Anterior cingulate cortex (tissue), 58 donors: ENCODE measurements at regions not wholly inside any gene's neighbourhood (a gene's known extent, or its start where the extent isn't known, plus 50 kb on each side); places are given as distances from the start of the nearest gene placed in this dataset.
A peak's percentile ranks its signal among the peaks of the same experiment; 100 is the strongest.
"Not testable (repeated sequence)": the region's sequence is repeated elsewhere in the genome, so short reads cannot be mapped to it uniquely, and the experiment has no call there.

Experiments
- DNase-seq, 58 donors: peaks; one replicate each; lab custom pipeline; 2025; lab: John Stamatoyannopoulos, UW

- DNase-seq: not testable (repeated sequence)
Observed at GRCh38 chr12:112697441-112697840, 94.1 kb upstream of the RPH3A start.

- no peak for DNase-seq
Observed at GRCh38 chr12:112705037-112705632, 86.4 kb upstream of the RPH3A start.

- no peak for DNase-seq
Observed at GRCh38 chr12:112710414-112710813, 81.1 kb upstream of the RPH3A start.

GRCh38 chr12:112711026-112711425 is 80.5 kb upstream of the RPH3A start:
- no peak for DNase-seq

- no peak for DNase-seq
Observed at GRCh38 chr12:112711507-112711906, 80.0 kb upstream of the RPH3A start.

GRCh38 chr12:112712751-112713150 is 78.8 kb upstream of the RPH3A start:
- DNase-seq: not testable (repeated sequence)

GRCh38 chr12:112713471-112713870 is 78.1 kb upstream of the RPH3A start:
- DNase-seq: no peak

- peak in 2 of 58 donors; percentile 0 for DNase-seq
Observed at GRCh38 chr12:112714166-112714710, 77.3 kb upstream of the RPH3A start.

GRCh38 chr12:112716099-112717093 is 75.2 kb upstream of the RPH3A start:
- peak in 31 of 58 donors; percentile 1 to 67 (median 8) for DNase-seq

GRCh38 chr12:112728864-112729263 is 62.7 kb upstream of the RPH3A start:
- no peak for DNase-seq

- DNase-seq: no peak
Observed at GRCh38 chr12:112734859-112735695, 56.5 kb upstream of the RPH3A start.

GRCh38 chr12:112738531-112738930 is 53.0 kb upstream of the RPH3A start:
- DNase-seq: no peak

- no peak for DNase-seq
Observed at GRCh38 chr12:112740387-112740934, 51.1 kb upstream of the RPH3A start.

- no peak for DNase-seq
Observed at GRCh38 chr12:112741106-112741505, 50.4 kb upstream of the RPH3A start.
